HL-60 (cell line): ENCODE measurements at regions not wholly inside any gene's neighbourhood (a gene's known extent, or its start where the extent isn't known, plus 50 kb on each side); places are given as distances from the start of the nearest gene placed in this dataset.

ENCODE experiments used
- REST ChIP-seq: IDR thresholded peaks from 2 replicates; pipeline ENCODE4 v1.6.1; 2012; ENCODE audit warnings: low read depth; ENCODE audit not compliant: insufficient replicate concordance
- TF ChIP-seq, protein P1 (sequence below): IDR thresholded peaks from one replicate; pipeline ENCODE4 v1.5.1; 2011; ENCODE audit warnings: low read length, control low read depth, inconsistent platforms; ENCODE audit not compliant: insufficient read depth

DNA sequence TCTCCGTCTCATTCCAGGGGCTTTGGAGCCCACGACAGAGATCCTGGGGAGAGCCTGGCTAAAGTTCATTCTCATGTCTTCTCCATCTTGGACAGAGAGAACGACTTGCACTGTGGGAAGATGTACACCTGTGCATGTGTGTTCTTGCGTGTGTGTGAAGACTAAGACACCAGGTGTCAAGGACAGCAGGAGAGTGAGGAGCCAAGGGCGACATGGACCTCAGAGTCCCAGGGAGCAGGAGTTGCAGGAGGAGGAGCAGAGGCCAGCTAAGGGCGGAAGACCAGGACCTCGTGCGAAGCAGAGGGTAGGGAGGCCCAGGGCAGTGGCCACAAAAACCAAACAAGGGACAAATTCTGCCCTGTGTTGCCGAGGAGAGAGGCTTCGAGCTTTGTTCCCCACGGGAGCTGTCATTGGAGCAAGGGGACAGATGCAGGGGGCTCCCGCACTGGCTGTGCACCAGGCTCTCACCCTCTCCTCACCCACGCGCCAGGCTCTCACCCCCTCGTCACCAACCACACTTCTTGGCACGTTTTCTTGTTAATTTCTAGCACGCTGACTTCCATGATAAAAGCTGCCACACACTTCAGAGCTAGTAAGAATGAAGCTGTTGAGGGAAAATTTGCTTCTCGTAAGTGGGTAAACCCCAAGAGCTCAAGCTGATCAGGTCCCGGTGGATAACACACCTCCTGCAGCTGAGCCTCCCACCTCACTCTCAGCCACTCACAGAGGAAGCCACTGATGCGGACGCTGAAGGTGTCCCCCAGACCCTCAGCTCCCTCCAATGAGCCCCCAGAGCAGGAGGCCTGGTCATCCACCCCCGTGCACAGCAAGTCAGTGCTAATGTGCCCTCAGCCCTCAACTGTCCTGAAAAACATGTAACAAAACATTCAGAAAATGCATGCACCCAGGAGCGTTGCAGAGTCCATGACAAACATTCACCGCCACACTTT, 62.6 kb downstream of the DLL1 start:
- TF ChIP-seq, protein P1, sequence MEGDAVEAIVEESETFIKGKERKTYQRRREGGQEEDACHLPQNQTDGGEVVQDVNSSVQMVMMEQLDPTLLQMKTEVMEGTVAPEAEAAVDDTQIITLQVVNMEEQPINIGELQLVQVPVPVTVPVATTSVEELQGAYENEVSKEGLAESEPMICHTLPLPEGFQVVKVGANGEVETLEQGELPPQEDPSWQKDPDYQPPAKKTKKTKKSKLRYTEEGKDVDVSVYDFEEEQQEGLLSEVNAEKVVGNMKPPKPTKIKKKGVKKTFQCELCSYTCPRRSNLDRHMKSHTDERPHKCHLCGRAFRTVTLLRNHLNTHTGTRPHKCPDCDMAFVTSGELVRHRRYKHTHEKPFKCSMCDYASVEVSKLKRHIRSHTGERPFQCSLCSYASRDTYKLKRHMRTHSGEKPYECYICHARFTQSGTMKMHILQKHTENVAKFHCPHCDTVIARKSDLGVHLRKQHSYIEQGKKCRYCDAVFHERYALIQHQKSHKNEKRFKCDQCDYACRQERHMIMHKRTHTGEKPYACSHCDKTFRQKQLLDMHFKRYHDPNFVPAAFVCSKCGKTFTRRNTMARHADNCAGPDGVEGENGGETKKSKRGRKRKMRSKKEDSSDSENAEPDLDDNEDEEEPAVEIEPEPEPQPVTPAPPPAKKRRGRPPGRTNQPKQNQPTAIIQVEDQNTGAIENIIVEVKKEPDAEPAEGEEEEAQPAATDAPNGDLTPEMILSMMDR = no peak
- no peak for TF ChIP-seq REST
